ENCODE measurements at regions not wholly inside any gene's neighbourhood (a gene's known extent, or its start where the extent isn't known, plus 50 kb on each side); places are given as distances from the start of the nearest gene placed in this dataset.

GRCh38 chr2:16385341-16385740 is 280.3 kb downstream of the CYRIA start:
- TF ChIP-seq, protein P1, sequence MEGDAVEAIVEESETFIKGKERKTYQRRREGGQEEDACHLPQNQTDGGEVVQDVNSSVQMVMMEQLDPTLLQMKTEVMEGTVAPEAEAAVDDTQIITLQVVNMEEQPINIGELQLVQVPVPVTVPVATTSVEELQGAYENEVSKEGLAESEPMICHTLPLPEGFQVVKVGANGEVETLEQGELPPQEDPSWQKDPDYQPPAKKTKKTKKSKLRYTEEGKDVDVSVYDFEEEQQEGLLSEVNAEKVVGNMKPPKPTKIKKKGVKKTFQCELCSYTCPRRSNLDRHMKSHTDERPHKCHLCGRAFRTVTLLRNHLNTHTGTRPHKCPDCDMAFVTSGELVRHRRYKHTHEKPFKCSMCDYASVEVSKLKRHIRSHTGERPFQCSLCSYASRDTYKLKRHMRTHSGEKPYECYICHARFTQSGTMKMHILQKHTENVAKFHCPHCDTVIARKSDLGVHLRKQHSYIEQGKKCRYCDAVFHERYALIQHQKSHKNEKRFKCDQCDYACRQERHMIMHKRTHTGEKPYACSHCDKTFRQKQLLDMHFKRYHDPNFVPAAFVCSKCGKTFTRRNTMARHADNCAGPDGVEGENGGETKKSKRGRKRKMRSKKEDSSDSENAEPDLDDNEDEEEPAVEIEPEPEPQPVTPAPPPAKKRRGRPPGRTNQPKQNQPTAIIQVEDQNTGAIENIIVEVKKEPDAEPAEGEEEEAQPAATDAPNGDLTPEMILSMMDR (IDR thresholded peaks at IDR 0.05; ENCODE audit: low read length), result no peak
- no peak for TF ChIP-seq EZH2 (IDR thresholded peaks at IDR 0.05; ENCODE audit: borderline replicate concordance, low read length)
